WERI-Rb-1 (cell line): ENCODE measurements at regions not wholly inside any gene's neighbourhood (a gene's known extent, or its start where the extent isn't known, plus 50 kb on each side); places are given as distances from the start of the nearest gene placed in this dataset.

ENCODE experiments used
- DNase-seq: peaks from one replicate; pipeline ENCODE4 v3.0.0-alpha.2; 2020
- H3K27ac ChIP-seq: fragments of 250-450 bp; sonication (Bioruptor Pico); 2 replicates; pipeline ENCODE4 v1.5.1; 2020; ENCODE audit warnings: mild to moderate bottlenecking, moderate library complexity
- H3K27me3 ChIP-seq: fragments of 250-450 bp; sonication (Bioruptor Pico); 2 replicates; pipeline ENCODE4 v1.5.1; 2021; ENCODE audit warnings: mild to moderate bottlenecking, low read depth, moderate library complexity; ENCODE audit not compliant: insufficient read depth, severe bottlenecking
- H3K36me3 ChIP-seq: fragments of 250-450 bp; sonication (Bioruptor Pico); 2 replicates; pipeline ENCODE4 v1.5.1; 2020; ENCODE audit warnings: mild to moderate bottlenecking, moderate library complexity
- H3K4me3 ChIP-seq: 2 replicates; pipeline ENCODE4 v1.5.1; 2011; ENCODE audit warnings: low read depth, mild to moderate bottlenecking, control low read depth, low read length
- H3K9me3 ChIP-seq: fragments of 250-450 bp; sonication (Bioruptor Pico); 2 replicates; pipeline ENCODE4 v1.5.1; 2021; ENCODE audit warnings: mild to moderate bottlenecking, moderate library complexity; ENCODE audit not compliant: severe bottlenecking
- TF ChIP-seq, protein P1 (sequence below): IDR thresholded peaks from 2 replicates; pipeline ENCODE4 v1.5.1; 2011; ENCODE audit warnings: low read depth, mild to moderate bottlenecking, control low read depth, inconsistent platforms, low read length

DNA sequence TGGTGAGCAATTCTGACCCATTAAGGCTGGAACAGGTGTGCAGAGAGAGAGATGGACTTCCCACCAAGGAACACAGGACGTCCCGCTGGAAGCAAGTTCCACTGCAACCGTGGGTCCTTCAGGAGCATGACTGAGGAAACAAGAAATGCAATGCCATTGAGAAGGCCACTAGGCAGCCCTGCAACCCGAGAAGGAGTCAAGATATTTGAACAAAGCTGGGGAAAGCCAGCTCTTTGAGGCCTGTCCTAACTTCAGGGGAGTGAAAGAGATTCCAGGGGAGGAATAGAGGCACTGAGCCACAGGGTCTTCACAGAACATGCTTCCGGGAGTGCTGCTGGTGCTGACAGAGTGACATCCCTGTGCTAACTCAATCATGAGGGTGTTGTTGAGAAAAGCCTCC lies 153.8 kb upstream of the ZNF236 start:
- Histone ChIP-seq H3K9me3 (peaks cover 3% of the 10 kb centered on the region), H3K27ac (no peak overlapping the region), H3K27me3 (no peaks in the 10 kb centered on the region), H3K4me3 (no peak overlapping the region), H3K36me3 (no peaks in the 10 kb centered on the region)
- no peak for DNase-seq
- TF ChIP-seq, protein P1, sequence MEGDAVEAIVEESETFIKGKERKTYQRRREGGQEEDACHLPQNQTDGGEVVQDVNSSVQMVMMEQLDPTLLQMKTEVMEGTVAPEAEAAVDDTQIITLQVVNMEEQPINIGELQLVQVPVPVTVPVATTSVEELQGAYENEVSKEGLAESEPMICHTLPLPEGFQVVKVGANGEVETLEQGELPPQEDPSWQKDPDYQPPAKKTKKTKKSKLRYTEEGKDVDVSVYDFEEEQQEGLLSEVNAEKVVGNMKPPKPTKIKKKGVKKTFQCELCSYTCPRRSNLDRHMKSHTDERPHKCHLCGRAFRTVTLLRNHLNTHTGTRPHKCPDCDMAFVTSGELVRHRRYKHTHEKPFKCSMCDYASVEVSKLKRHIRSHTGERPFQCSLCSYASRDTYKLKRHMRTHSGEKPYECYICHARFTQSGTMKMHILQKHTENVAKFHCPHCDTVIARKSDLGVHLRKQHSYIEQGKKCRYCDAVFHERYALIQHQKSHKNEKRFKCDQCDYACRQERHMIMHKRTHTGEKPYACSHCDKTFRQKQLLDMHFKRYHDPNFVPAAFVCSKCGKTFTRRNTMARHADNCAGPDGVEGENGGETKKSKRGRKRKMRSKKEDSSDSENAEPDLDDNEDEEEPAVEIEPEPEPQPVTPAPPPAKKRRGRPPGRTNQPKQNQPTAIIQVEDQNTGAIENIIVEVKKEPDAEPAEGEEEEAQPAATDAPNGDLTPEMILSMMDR: no peak

DNA sequence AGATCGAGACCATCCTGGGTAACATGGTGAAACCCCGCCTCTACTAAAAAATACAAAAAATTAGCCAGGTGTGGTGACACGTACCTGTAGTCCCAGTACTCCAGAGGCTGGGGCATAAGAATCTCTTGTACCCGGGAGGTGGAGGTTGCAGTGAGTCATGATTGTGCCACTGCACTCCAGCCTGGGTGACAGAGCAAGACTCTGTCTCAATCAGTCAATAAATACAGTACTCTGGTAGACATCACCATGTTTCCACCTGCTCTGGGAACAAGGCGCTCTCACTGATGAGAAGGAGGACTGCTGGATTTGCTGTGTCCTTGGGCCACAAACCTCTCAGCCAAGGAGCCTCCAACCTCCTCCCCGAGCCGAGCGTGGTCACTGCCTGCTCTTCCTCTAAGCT lies 154.2 kb upstream of the ZNF236 start:
- peaks cover 3% of the 10 kb centered on the region for H3K9me3 ChIP-seq
- H3K36me3 ChIP-seq: no peaks in the 10 kb centered on the region
- DNase-seq: no peak
- H3K4me3 ChIP-seq: no peak overlapping the region
- H3K27ac ChIP-seq: no peak overlapping the region
- H3K27me3 ChIP-seq: no peaks in the 10 kb centered on the region
- TF ChIP-seq, protein P1: no peak

DNA sequence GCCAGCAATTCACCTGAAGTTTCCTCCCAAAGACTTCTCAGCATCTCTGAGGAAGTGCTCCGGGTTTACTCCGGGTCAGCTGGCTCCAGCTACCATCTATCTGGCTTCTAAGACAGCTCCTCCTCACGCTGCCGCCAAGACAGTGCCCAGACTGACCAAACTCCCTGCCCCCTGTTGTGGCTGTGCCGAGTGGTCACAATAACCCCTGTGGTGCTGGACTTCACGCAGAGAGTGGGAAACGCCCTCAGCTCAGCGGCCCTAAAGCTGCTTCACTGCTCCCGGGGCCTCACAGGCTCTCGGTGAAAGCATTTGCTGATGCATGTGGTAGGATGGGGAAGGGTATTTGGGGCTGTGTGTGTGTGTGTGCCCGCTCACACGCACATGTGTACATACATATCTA lies 154.8 kb upstream of the ZNF236 start:
- Histone ChIP-seq H3K9me3 (no peaks in the 10 kb centered on the region), H3K27me3 (no peaks in the 10 kb centered on the region), H3K36me3 (no peaks in the 10 kb centered on the region), H3K4me3 (no peak overlapping the region), H3K27ac (no peak overlapping the region)
- TF ChIP-seq, protein P1: no peak
- DNase-seq: no peak

DNA sequence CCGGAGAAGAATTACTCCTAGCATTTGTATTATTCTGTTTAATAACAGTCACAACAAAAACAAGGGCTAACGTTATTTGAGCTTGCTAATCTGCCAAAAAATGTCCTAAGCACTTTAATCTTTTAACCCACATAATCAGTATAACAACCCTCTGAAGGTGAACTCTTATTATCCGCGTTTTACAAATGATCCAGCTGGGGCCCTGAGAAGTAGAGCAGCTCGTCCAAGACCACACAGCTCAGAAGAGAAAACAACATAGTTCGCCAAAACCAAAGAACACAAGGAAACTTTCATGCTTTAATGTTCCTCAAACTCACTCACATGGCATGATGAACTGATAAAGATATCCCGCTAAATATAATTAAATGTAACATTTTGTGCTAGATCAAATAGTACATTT lies 159.7 kb upstream of the ZNF236 start:
- peak overlapping the region; percentile 37 for H3K27ac ChIP-seq
- TF ChIP-seq, protein P1: no peak
- H3K36me3 ChIP-seq: no peaks in the 10 kb centered on the region
- DNase-seq: no peak
- H3K4me3 ChIP-seq: no peak overlapping the region
- no peaks in the 10 kb centered on the region for H3K27me3 ChIP-seq
- no peaks in the 10 kb centered on the region for H3K9me3 ChIP-seq

DNA sequence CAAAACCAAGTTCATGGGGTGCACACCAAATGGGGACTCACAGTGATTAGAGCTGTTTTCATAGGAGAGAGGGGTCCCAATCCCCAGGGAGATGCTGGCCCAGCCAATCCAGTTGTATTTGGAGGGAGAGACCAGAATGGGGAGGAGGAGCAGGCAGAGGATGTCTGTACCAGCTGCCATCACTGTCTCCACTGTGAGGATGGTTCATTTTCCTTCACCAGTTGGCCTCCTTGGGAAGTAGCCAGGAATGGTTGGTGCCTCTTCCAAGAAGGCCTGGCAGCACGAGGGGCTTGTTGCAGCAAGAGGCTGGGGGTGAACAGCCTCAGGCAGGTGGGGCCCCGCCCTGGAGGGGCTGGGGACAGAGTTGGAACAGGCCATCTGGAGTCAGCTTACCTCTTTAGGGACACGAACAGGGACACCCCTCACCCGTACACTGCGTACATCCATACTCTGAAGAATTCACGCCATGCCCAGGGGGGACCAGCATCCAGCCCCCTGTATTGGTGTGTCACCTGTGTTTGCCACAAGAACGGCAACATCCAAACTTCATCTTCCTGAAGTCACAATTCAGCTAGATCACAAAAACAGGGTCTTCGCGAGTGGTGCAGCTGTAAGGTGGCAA lies 161.7 kb upstream of the ZNF236 start:
- no peak for DNase-seq
- Histone ChIP-seq H3K4me3 (no peak overlapping the region), H3K36me3 (no peaks in the 10 kb centered on the region), H3K27ac (no peak overlapping the region), H3K9me3 (no peaks in the 10 kb centered on the region), H3K27me3 (no peaks in the 10 kb centered on the region)
- TF ChIP-seq, protein P1: no peak

DNA sequence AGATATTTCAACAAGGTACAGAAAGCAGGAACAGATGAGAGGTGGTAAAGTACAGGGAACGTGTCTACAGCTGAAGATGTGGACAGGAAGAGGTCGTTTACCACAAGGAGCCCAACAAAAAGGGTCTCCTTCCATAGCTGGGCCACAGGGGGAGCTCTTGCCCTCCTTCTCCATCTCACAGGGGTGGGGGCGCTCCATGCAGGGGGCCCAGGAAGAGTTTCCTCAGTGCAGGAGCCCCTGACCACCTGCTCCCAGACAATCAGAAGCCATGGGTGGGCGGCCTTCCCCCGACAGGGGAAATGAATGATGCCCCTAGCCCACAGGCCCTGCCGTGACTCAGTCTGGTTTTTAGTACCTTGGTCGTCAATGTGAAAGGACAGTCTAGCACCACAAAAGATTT lies 163.6 kb upstream of the ZNF516 start:
- TF ChIP-seq, protein P1: peak; percentile 92
- no peaks in the 10 kb centered on the region for H3K27me3 ChIP-seq

More for the DNA sequence above, 163.6 kb upstream of the ZNF516 start:
- Histone ChIP-seq H3K4me3 (no peak overlapping the region; the same call in 1 of the 2 replicates), H3K27ac (peak overlapping the region; percentile 83), H3K9me3 (no peaks in the 10 kb centered on the region), H3K36me3 (no peaks in the 10 kb centered on the region)
- DNase-seq: peak; percentile 91
